ENCODE measurements at regions not wholly inside any gene's neighbourhood (a gene's known extent, or its start where the extent isn't known, plus 50 kb on each side); places are given as distances from the start of the nearest gene placed in this dataset.

GRCh38 chr12:77384941-77385340, 319.6 kb upstream of the E2F7 start:
- TF ChIP-seq, protein P1, sequence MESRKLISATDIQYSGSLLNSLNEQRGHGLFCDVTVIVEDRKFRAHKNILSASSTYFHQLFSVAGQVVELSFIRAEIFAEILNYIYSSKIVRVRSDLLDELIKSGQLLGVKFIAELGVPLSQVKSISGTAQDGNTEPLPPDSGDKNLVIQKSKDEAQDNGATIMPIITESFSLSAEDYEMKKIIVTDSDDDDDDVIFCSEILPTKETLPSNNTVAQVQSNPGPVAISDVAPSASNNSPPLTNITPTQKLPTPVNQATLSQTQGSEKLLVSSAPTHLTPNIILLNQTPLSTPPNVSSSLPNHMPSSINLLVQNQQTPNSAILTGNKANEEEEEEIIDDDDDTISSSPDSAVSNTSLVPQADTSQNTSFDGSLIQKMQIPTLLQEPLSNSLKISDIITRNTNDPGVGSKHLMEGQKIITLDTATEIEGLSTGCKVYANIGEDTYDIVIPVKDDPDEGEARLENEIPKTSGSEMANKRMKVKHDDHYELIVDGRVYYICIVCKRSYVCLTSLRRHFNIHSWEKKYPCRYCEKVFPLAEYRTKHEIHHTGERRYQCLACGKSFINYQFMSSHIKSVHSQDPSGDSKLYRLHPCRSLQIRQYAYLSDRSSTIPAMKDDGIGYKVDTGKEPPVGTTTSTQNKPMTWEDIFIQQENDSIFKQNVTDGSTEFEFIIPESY (IDR thresholded peaks at IDR 0.05; ENCODE audit: borderline replicate concordance, low read depth), result no peak
- TF ChIP-seq JUND (IDR thresholded peaks at IDR 0.05) (peak; percentile 60; the same call in 1 of the 2 replicates), EP300 (IDR thresholded peaks at IDR 0.05; ENCODE audit: borderline replicate concordance in 1 of 2, low read depth in 1 of 2, low read length in 1 of 2) (peak in 1 of 2 experiments; percentile 29; a peak in 1 of 4 replicates), FOSL2 (IDR thresholded peaks at IDR 0.05; ENCODE audit: borderline replicate concordance, low read depth) (peak; percentile 85), PBX3 (IDR thresholded peaks at IDR 0.05) (peak; percentile 44), TCF12 (IDR thresholded peaks at IDR 0.05) (peak; percentile 57; the same call in 1 of the 2 replicates)
- no peak overlapping the region for H3K4me3 ChIP-seq (ENCODE audit: low read depth in 2 of 2, low read length in 1 of 2)
- H3F3A ChIP-seq (replicated peaks; ENCODE audit: insufficient read depth), result no peaks in the 10 kb centered on the region
- peak overlapping the region; percentile 49; the same call in 1 of the 2 replicates for H3K4me2 ChIP-seq
- H3K4me1 ChIP-seq (ENCODE audit: control insufficient read depth in 1 of 2, insufficient read depth in 2 of 2, low read depth in 1 of 2, low read length in 1 of 2), result peaks cover 0 to 21% of the 10 kb centered on the region in 2 experiments; a peak in 1 of 4 replicates
- ChIA-PET POLR2A (no interaction called here), CTCF (no interaction called here)
- 0 out of 2 replicates have a peak, but pooled peaks cover 6% of the 10 kb centered on the region for H3K79me2 ChIP-seq (ENCODE audit: insufficient read depth)
- H3K9me3 ChIP-seq, result no peaks in the 10 kb centered on the region
- H3K9ac ChIP-seq, result no peak overlapping the region
- H4K20me1 ChIP-seq (ENCODE audit: insufficient read depth), result no peaks in the 10 kb centered on the region
- H3K27ac ChIP-seq (ENCODE audit: low read depth in 2 of 2, low read length in 1 of 2), result peak overlapping the region; percentile 22 to 37; a peak in 3 of 4 replicates
- no peaks in the 10 kb centered on the region for H3K36me3 ChIP-seq (replicated peaks in 1 of 2; ENCODE audit: control insufficient read depth in 1 of 2, insufficient read depth in 2 of 2, low read length in 1 of 2)
- no peak for DNase-seq
- H2AFZ ChIP-seq (ENCODE audit: low read depth), result peak overlapping the region; percentile 52; the same call in 1 of the 2 replicates
- no peaks in the 10 kb centered on the region for H3K27me3 ChIP-seq (ENCODE audit: insufficient read depth)
- H3K9me2 ChIP-seq, result no peaks in the 10 kb centered on the region
- WGBS (ENCODE audit: low lambda C conversion rate), result 18% methylated on average over 3 of the region's 3 CpGs

- H4K20me1 ChIP-seq (ENCODE audit: insufficient read depth), result no peaks in the 10 kb centered on the region
- ChIA-PET CTCF (no interaction called here), POLR2A (no interaction called here)
- DNase-seq, result no peak
- H3K4me3 ChIP-seq (ENCODE audit: low read depth in 2 of 2, low read length in 1 of 2), result no peak overlapping the region
- no peaks in the 10 kb centered on the region for H3K36me3 ChIP-seq (replicated peaks in 1 of 2; ENCODE audit: control insufficient read depth in 1 of 2, insufficient read depth in 2 of 2, low read length in 1 of 2)
- no peaks in the 10 kb centered on the region for H3K9me2 ChIP-seq
- H3F3A ChIP-seq (replicated peaks; ENCODE audit: insufficient read depth), result no peaks in the 10 kb centered on the region
- no peak overlapping the region for H3K27ac ChIP-seq (ENCODE audit: low read depth in 2 of 2, low read length in 1 of 2)
- H3K4me1 ChIP-seq (ENCODE audit: control insufficient read depth in 1 of 2, insufficient read depth in 2 of 2, low read depth in 1 of 2, low read length in 1 of 2), result peaks cover 0 to 14% of the 10 kb centered on the region in 2 experiments; a peak in 1 of 4 replicates
- 67% methylated on average over 5 of the region's 5 CpGs for WGBS (ENCODE audit: low lambda C conversion rate)
- no peaks in the 10 kb centered on the region for H3K9me3 ChIP-seq
- no peak overlapping the region for H3K4me2 ChIP-seq
- H3K9ac ChIP-seq, result no peak overlapping the region
- H3K79me2 ChIP-seq (ENCODE audit: insufficient read depth), result peaks cover 6% of the 10 kb centered on the region; the same call in 1 of the 2 replicates
- no peak overlapping the region for H2AFZ ChIP-seq (ENCODE audit: low read depth)
- no peaks in the 10 kb centered on the region for H3K27me3 ChIP-seq (ENCODE audit: insufficient read depth)
- TF ChIP-seq SMC3 (IDR thresholded peaks at IDR 0.05; ENCODE audit: low read depth, low read length) (no peak), CHD2 (IDR thresholded peaks at IDR 0.05; ENCODE audit: low read length, partially characterized antibody) (no peak), FOSL2 (IDR thresholded peaks at IDR 0.05; ENCODE audit: borderline replicate concordance, low read depth) (no peak)
Observed at GRCh38 chr12:77382096-77382742, 316.9 kb upstream of the E2F7 start.
